Lower leg skin (tissue), 4 donors: ENCODE measurements at regions not wholly inside any gene's neighbourhood (a gene's known extent, or its start where the extent isn't known, plus 50 kb on each side); places are given as distances from the start of the nearest gene placed in this dataset.

Experiments used
- DNase-seq, 2 donors: peaks; one replicate each; pipeline ENCODE4 v3.0.0-alpha.2; 2019; ENCODE audit warnings: low spot score in 2 of 2
- H3K4me3 ChIP-seq: fragments of 200-600 bp; sonication (generic); 2 replicates; pipeline ENCODE4 v1.5.1; 2017; ENCODE audit warnings: mild to moderate bottlenecking, low read depth; ENCODE audit not compliant: poor library complexity, severe bottlenecking
- CTCF ChIP-seq, 3 donors: fragments of 450-650 bp; IDR thresholded peaks; one replicate each; pipeline ENCODE4 v1.5.1; 2016; ENCODE audit warnings: antibody characterized with exemption in 3 of 3, mild to moderate bottlenecking in 3 of 3, moderate library complexity in 2 of 3
- POLR2A ChIP-seq, 2 donors: fragments of 450-650 bp; IDR thresholded peaks; one replicate each; pipeline ENCODE4 v1.6.1; 2016 to 2017; ENCODE audit warnings: antibody characterized with exemption in 2 of 2, mild to moderate bottlenecking in 1 of 2, moderate library complexity in 1 of 2
- WGBS, 2 donors: methylation state at CpG; one replicate each; pipeline ENCODE4 v1.1.5; 2018; 5-methylcytosine and 5-hydroxymethylcytosine counted together
- intact Hi-C: fragments of 100-400 bp; cut with DNase I; formaldehyde crosslinking; loops from one replicate; pipeline ENCODE4 v1.15.0; 2023; ENCODE audit warnings: low total_unique reads

GRCh38 chr7:36029853-36030515, 123.1 kb upstream of the EEPD1 start:
- no peak overlapping the region for H3K4me3 ChIP-seq
- DNase-seq = peak in 1 of 2 donors; percentile 9
- intact Hi-C loops = no loop called here
- 82 to 86% methylated on average over 3 of the region's 3 CpGs for WGBS, 2 donors
- no peak for TF ChIP-seq POLR2A (IDR thresholded peaks at IDR 0.05)
- no peak for TF ChIP-seq CTCF (IDR thresholded peaks at IDR 0.05)

GRCh38 chr7:36032361-36032818, 120.7 kb upstream of the EEPD1 start:
- H3K4me3 ChIP-seq = no peak overlapping the region
- WGBS, 2 donors = 34 to 39% methylated on average over 5 of the region's 5 CpGs
- DNase-seq = peak in 1 of 2 donors; percentile 28
- intact Hi-C loops = no loop called here
- TF ChIP-seq POLR2A (IDR thresholded peaks at IDR 0.05) (no peak), CTCF (IDR thresholded peaks at IDR 0.05) (no peak)

GRCh38 chr7:36034020-36034419, 119.0 kb upstream of the EEPD1 start:
- TF ChIP-seq CTCF (IDR thresholded peaks at IDR 0.05) (no peak), POLR2A (IDR thresholded peaks at IDR 0.05) (no peak)
- intact Hi-C loops = no loop called here
- WGBS, 2 donors = 73 to 83% methylated on average over 3 of the region's 4 CpGs
- peak in 1 of 2 donors; percentile 39 for DNase-seq
- H3K4me3 ChIP-seq = no peak overlapping the region

GRCh38 chr7:36035186-36035585, 117.9 kb upstream of the EEPD1 start:
- DNase-seq = peak in 1 of 2 donors; percentile 48
- H3K4me3 ChIP-seq = no peak overlapping the region
- 70 to 81% methylated on average over 6 to 7 of the region's 7 CpGs for WGBS, 2 donors
- intact Hi-C loops = no loop called here
- TF ChIP-seq CTCF (IDR thresholded peaks at IDR 0.05) = no peak
- no peak for TF ChIP-seq POLR2A (IDR thresholded peaks at IDR 0.05)

GRCh38 chr7:36036590-36036989, 116.5 kb upstream of the EEPD1 start:
- H3K4me3 ChIP-seq = no peak overlapping the region
- 62 to 87% methylated on average over 4 of the region's 4 CpGs for WGBS, 2 donors
- TF ChIP-seq POLR2A (IDR thresholded peaks at IDR 0.05) (no peak), CTCF (IDR thresholded peaks at IDR 0.05) (no peak)
- intact Hi-C loops = no loop called here
- peak in 1 of 2 donors; percentile 79 for DNase-seq
